HG02973 (cell line): ENCODE measurements at regions not wholly inside any gene's neighbourhood (a gene's known extent, or its start where the extent isn't known, plus 50 kb on each side); places are given as distances from the start of the nearest gene placed in this dataset.
"Not testable (repeated sequence)": the region's sequence is repeated elsewhere in the genome, so short reads cannot be mapped to it uniquely, and the experiment has no call there.

ENCODE experiments used
- ATAC-seq: cut with Tn5 transposase; IDR thresholded peaks from one replicate; pipeline ENCODE4 v1.9.1; 2021; ENCODE audit warnings: moderate library complexity; ENCODE audit not compliant: unreplicated experiment

- no peak for ATAC-seq
These were observed 622.2 kb upstream of the CNTN5 start for GRCh38 chr11:98398508-98398907.

- no peak for ATAC-seq
These were observed 611.7 kb upstream of the CNTN5 start for GRCh38 chr11:98409069-98409468.

GRCh38 chr11:98411777-98412176, 609.0 kb upstream of the CNTN5 start:
- ATAC-seq = no peak

GRCh38 chr11:98417256-98417755, 603.4 kb upstream of the CNTN5 start:
- ATAC-seq = no peak

GRCh38 chr11:98423933-98424332, 596.8 kb upstream of the CNTN5 start:
- ATAC-seq = no peak

GRCh38 chr11:98424773-98425172, 596.0 kb upstream of the CNTN5 start:
- ATAC-seq = not testable (repeated sequence)

- no peak for ATAC-seq
These were observed 589.0 kb upstream of the CNTN5 start for GRCh38 chr11:98431463-98432359.

GRCh38 chr11:98434296-98434695, 586.5 kb upstream of the CNTN5 start:
- no peak for ATAC-seq

- ATAC-seq = no peak
These were observed 567.4 kb upstream of the CNTN5 start for GRCh38 chr11:98453378-98453777.

- ATAC-seq = no peak
These were observed 565.0 kb upstream of the CNTN5 start for GRCh38 chr11:98455500-98456307.

GRCh38 chr11:98456308-98456680, 564.5 kb upstream of the CNTN5 start:
- no peak for ATAC-seq

- no peak for ATAC-seq
These were observed 525.7 kb upstream of the CNTN5 start for GRCh38 chr11:98495016-98495415.

- no peak for ATAC-seq
These were observed 525.1 kb upstream of the CNTN5 start for GRCh38 chr11:98495601-98496000.

GRCh38 chr11:98507208-98507607, 513.5 kb upstream of the CNTN5 start:
- no peak for ATAC-seq

- ATAC-seq = no peak
These were observed 507.8 kb upstream of the CNTN5 start for GRCh38 chr11:98512938-98513337.

GRCh38 chr11:98531576-98531975, 489.2 kb upstream of the CNTN5 start:
- ATAC-seq = no peak

GRCh38 chr11:98536023-98536422, 484.7 kb upstream of the CNTN5 start:
- no peak for ATAC-seq

- ATAC-seq = not testable (repeated sequence)
These were observed 482.4 kb upstream of the CNTN5 start for GRCh38 chr11:98538358-98538757.

- no peak for ATAC-seq
These were observed 475.1 kb upstream of the CNTN5 start for GRCh38 chr11:98545544-98546175.

GRCh38 chr11:98549571-98549970, 471.2 kb upstream of the CNTN5 start:
- ATAC-seq = no peak

GRCh38 chr11:98559961-98560360, 460.8 kb upstream of the CNTN5 start:
- ATAC-seq = no peak
